ENCODE measurements at regions not wholly inside any gene's neighbourhood (a gene's known extent, or its start where the extent isn't known, plus 50 kb on each side); places are given as distances from the start of the nearest gene placed in this dataset.
A peak's percentile ranks its signal among the peaks of the same experiment; 100 is the strongest.

- H3K27ac ChIP-seq (ENCODE audit: insufficient read depth, low read length) = no peak overlapping the region
- TF ChIP-seq CTCF (conservative IDR thresholded peaks at IDR 0.05 in 1 of 2, IDR thresholded peaks at IDR 0.05 in 1 of 2; ENCODE audit: low read depth in 1 of 2, low read length in 2 of 2) (no peak), EZH2 (IDR thresholded peaks at IDR 0.05; ENCODE audit: low read length, missing control alignments) (no peak)
- H3K36me3 ChIP-seq (ENCODE audit: control insufficient read depth, insufficient read depth, low read length) = no peaks in the 10 kb centered on the region
- no peak for DNase-seq (ENCODE audit: low read depth in 2 of 2)
- no peaks in the 10 kb centered on the region for H3K9me3 ChIP-seq (ENCODE audit: control insufficient read depth, insufficient read depth, low read depth, low read length)
- no peaks in the 10 kb centered on the region for H3K27me3 ChIP-seq (ENCODE audit: control insufficient read depth, insufficient read depth, low read length)
- H2AFZ ChIP-seq (ENCODE audit: low read length) = no peak overlapping the region
- H3K79me2 ChIP-seq (ENCODE audit: control insufficient read depth, insufficient read depth, low read length) = no peaks in the 10 kb centered on the region
- H3K4me3 ChIP-seq (replicated peaks in 1 of 4; ENCODE audit: control extremely low read depth in 1 of 4, insufficient read depth in 1 of 4, low read depth in 3 of 4, low read length in 4 of 4) = no peak overlapping the region
- no peak overlapping the region for H3K9ac ChIP-seq (ENCODE audit: insufficient read depth, low read length)
- no peak overlapping the region for H3K4me2 ChIP-seq (ENCODE audit: extremely low read depth, insufficient read depth, low read length)
- no peaks in the 10 kb centered on the region for H3K4me1 ChIP-seq (ENCODE audit: control insufficient read depth, extremely low read depth, insufficient read depth, low read length)
- H4K20me1 ChIP-seq (ENCODE audit: control insufficient read depth, extremely low read depth, insufficient read depth, low read length) = no peaks in the 10 kb centered on the region
Measured at GRCh38 chr18:28287146-28287545, 110.2 kb upstream of the CDH2 start.

GRCh38 chr18:28284132-28284531 lies 107.2 kb upstream of the CDH2 start:
- no peak overlapping the region for H3K9ac ChIP-seq (ENCODE audit: insufficient read depth, low read length)
- H3K4me1 ChIP-seq (ENCODE audit: control insufficient read depth, extremely low read depth, insufficient read depth, low read length) = no peaks in the 10 kb centered on the region
- H3K27ac ChIP-seq (ENCODE audit: insufficient read depth, low read length) = no peak overlapping the region
- H3K27me3 ChIP-seq (ENCODE audit: control insufficient read depth, insufficient read depth, low read length) = no peaks in the 10 kb centered on the region
- no peaks in the 10 kb centered on the region for H4K20me1 ChIP-seq (ENCODE audit: control insufficient read depth, extremely low read depth, insufficient read depth, low read length)
- no peaks in the 10 kb centered on the region for H3K9me3 ChIP-seq (ENCODE audit: control insufficient read depth, insufficient read depth, low read depth, low read length)
- no peaks in the 10 kb centered on the region for H3K79me2 ChIP-seq (ENCODE audit: control insufficient read depth, insufficient read depth, low read length)
- H2AFZ ChIP-seq (ENCODE audit: low read length) = no peak overlapping the region
- H3K4me3 ChIP-seq (replicated peaks in 1 of 4; ENCODE audit: control extremely low read depth in 1 of 4, insufficient read depth in 1 of 4, low read depth in 3 of 4, low read length in 4 of 4) = no peak overlapping the region
- no peak for TF ChIP-seq EZH2 (IDR thresholded peaks at IDR 0.05; ENCODE audit: low read length, missing control alignments)
- TF ChIP-seq CTCF (conservative IDR thresholded peaks at IDR 0.05 in 1 of 2, IDR thresholded peaks at IDR 0.05 in 1 of 2; ENCODE audit: low read depth in 1 of 2, low read length in 2 of 2) = no peak
- no peaks in the 10 kb centered on the region for H3K36me3 ChIP-seq (ENCODE audit: control insufficient read depth, insufficient read depth, low read length)
- H3K4me2 ChIP-seq (ENCODE audit: extremely low read depth, insufficient read depth, low read length) = no peak overlapping the region
- peak in 1 of 2 donors; percentile 75 for DNase-seq (ENCODE audit: low read depth in 2 of 2)

GRCh38 chr18:28281400-28281799 lies 104.5 kb upstream of the CDH2 start:
- Histone ChIP-seq H3K27me3 (ENCODE audit: control insufficient read depth, insufficient read depth, low read length) (no peaks in the 10 kb centered on the region), H3K36me3 (ENCODE audit: control insufficient read depth, insufficient read depth, low read length) (no peaks in the 10 kb centered on the region), H3K79me2 (ENCODE audit: control insufficient read depth, insufficient read depth, low read length) (no peaks in the 10 kb centered on the region), H3K4me2 (ENCODE audit: extremely low read depth, insufficient read depth, low read length) (no peak overlapping the region), H3K9me3 (ENCODE audit: control insufficient read depth, insufficient read depth, low read depth, low read length) (no peaks in the 10 kb centered on the region), H2AFZ (ENCODE audit: low read length) (no peak overlapping the region), H3K4me3 (replicated peaks in 1 of 4; ENCODE audit: control extremely low read depth in 1 of 4, insufficient read depth in 1 of 4, low read depth in 3 of 4, low read length in 4 of 4) (no peak overlapping the region), H4K20me1 (ENCODE audit: control insufficient read depth, extremely low read depth, insufficient read depth, low read length) (no peaks in the 10 kb centered on the region), H3K9ac (ENCODE audit: insufficient read depth, low read length) (no peak overlapping the region), H3K4me1 (ENCODE audit: control insufficient read depth, extremely low read depth, insufficient read depth, low read length) (no peaks in the 10 kb centered on the region), H3K27ac (ENCODE audit: insufficient read depth, low read length) (no peak overlapping the region)
- no peak for TF ChIP-seq EZH2 (IDR thresholded peaks at IDR 0.05; ENCODE audit: low read length, missing control alignments)
- no peak for TF ChIP-seq CTCF (conservative IDR thresholded peaks at IDR 0.05 in 1 of 2, IDR thresholded peaks at IDR 0.05 in 1 of 2; ENCODE audit: low read depth in 1 of 2, low read length in 2 of 2)
- peak in 1 of 2 donors; percentile 11 for DNase-seq (ENCODE audit: low read depth in 2 of 2)

Data from fibroblast of lung (primary cell).